HG03521 (cell line): ENCODE measurements at regions not wholly inside any gene's neighbourhood (a gene's known extent, or its start where the extent isn't known, plus 50 kb on each side); places are given as distances from the start of the nearest gene placed in this dataset.

ENCODE experiments used
- ATAC-seq: cut with Tn5 transposase; IDR thresholded peaks from one replicate; pipeline ENCODE4 v1.9.1; 2021; ENCODE audit warnings: mild to moderate bottlenecking, moderate library complexity; ENCODE audit not compliant: unreplicated experiment

DNA sequence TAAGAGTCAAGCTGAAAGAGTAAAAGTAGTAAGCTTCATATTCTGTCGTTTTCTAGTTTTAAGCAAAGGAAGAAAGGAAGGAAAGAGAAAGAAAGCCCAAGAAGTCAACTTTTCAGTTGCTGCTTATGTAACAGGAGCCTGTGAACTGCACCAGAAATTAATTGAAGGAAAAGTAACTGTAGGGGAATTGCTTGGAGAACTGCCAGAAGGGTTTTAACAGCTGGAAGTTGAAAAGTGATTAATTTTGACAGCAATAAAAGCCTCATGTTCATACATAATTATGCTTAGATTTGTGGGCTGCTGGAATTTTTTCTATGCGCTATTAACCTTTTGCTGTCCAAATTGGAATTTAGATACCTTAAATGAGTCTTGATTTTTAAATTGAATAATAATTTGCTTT lies 255.7 kb downstream of the ENC1 start:
- no peak for ATAC-seq

DNA sequence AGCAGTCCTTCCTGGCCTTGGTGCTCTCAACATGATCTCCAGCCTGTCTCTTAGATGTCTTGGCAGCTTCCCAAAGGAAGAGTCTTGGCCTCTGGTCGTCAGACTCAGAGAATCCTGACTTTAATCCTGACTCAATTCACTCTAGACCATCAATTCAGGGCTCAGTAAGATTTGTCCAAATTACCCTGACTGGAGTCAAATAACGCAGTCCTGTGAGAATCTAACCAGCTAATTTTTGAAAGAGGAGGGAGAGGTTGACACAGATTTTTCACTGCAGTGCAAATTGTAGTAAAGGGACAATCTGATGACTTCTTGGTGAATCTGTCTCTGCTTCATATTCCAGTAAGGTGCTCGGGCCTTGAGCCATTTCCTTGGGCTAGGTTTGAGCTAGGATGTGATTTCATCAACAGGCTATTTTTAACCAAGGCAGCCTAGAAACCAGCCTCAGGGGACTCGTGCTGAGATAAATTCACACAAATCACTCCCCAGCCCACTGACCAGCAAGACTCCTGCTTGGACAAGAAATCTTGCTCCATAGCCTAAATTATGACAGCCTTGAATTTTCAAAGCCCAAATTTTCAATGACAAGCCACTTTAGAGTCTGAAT lies 257.4 kb downstream of the ENC1 start:
- no peak for ATAC-seq

DNA sequence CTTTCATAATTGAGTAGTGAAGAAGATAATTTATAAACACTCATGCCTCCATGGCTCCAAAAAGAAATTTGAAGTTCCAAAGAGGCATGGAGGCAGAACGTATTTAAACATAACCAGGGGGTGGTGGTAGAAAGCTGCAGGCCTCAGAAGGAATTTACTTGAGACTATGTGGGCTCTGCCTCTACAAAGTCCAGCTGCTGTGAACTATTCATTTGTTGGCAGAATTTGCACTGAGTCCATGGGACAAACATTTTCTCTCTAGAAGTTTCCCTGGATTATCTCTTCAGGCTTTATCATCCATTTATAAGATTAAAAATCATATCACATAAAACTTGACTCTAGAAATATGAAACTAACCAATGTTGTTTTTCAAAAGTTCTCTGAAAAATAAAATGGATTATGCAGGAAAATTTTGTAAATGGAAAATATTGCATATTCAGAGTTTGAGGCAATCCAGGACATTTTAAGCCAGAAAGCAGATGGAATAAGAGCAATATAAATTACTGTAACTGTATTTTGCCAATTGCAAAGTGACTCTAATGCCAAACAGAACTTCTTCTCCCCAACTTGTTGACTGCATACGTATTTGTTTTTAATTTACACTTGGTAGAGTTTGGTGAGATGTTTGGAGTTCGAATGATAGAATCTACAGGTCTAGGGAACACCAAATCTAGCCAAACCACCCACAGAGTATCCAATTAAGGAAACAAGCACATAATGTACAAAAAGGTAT lies 258.2 kb downstream of the ENC1 start:
- no peak for ATAC-seq

DNA sequence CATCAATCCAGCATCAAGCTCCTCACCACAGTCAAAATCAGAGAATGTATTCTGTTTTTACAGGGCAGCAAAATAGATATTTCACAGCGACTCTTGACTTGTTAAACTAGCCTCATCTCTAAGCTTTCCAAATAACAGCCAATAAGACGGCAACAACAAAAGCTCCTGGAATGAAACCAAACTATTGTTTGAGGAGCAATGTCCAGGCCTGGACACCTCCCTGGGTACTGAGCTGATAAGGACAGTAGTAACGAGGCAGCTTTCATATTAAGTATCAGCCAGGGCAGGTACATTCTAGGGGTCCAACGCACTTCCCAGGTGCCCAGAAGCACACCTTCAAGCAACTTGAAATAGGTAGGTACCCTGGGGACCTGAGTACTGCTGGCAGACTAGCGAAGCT lies 260.3 kb downstream of the ENC1 start:
- no peak for ATAC-seq

DNA sequence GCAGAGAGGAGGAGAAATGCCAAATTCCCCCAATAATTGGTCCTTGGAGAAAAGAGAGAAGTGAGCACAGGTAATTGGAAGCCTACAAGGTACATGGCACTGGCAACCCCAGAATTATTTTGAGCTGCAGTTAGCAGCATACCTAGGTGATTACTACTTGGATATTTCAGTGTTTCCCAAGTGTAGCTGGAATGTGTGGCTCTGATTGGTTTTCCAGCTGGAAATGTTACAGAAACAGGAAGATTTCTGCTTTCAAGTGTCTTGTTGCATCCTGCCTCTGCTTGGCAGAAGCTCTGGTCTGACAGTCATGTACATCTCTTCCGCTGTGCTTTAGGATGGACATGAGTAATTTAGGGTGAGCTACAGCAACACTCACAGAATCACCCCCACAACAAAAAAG lies 262.1 kb downstream of the ENC1 start:
- no peak for ATAC-seq

DNA sequence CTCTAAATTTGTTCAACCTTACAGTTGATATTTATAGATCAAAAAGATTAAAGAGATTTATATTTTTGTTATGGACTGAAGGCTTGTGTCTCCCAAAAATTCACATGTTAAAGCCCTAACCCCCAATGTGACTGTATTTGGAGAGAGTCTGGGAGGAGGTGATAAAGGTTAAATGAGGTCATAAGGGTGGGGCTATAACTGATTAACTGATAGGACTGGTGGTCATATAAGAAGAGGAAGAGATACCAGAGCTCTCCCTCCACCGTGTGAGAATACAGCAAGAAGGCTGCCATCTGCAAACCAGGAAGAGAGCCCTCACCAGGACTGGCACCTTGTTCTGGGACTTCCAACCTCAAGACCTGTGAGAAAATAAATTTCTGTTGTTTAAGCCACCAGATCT lies 264.3 kb downstream of the ENC1 start:
- ATAC-seq: no peak

DNA sequence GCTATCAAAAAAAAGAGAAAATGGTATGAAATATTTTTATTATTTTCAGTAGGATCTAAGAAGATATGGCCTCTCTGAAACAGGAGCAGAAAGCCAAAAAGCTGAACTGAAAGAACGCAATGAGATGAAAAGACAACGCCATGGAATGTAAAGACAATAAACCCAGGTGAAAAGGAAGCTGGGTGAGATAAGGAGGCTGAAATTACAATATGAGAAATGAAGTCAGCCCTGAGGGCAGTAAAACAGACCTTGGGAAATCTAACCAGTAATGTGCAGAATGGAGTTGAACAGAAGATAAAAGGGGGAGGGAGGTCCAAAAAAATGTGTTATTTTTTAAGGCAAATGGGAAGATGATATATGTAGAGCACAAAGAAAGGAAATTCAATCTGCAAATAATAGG lies 265.3 kb downstream of the ENC1 start:
- no peak for ATAC-seq

DNA sequence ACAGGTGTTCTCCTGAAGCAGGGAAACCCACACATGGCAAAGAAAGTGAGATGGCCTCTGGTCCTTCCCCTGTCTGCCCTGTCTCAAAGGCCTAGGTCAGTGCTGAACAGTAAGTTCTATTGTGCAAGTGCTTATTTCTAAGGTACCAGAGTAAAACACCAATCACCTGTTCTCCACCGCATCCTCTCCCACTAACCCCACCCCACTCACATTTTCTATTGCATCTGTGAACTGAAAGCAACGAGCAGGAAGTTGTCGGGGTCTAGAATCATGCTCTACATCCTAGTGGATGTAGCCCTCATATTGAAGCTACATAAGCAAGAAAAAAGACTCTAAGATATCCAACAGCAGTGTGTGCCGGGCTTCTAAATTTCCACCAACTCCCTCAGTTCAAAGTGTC lies 265.9 kb downstream of the ENC1 start:
- no peak for ATAC-seq

DNA sequence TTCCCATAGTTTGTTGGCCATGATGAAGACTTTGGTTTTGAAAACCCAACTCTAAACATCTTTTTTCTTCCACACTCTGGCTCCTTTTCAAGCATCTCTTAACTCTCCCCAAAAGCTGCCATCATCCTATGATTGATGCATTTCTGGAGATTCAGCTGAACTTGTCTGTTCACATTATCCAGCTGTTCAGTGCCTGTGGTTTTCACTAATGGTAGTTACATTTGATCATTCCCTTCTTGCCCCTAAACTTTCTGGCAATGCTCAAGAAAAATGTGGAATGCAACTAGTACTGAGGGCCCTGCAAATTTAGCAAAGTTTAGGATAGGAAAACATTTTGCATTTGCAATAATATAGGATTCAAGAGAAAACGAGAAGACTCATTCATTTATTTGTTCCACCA lies 267.5 kb downstream of the ENC1 start:
- no peak for ATAC-seq

DNA sequence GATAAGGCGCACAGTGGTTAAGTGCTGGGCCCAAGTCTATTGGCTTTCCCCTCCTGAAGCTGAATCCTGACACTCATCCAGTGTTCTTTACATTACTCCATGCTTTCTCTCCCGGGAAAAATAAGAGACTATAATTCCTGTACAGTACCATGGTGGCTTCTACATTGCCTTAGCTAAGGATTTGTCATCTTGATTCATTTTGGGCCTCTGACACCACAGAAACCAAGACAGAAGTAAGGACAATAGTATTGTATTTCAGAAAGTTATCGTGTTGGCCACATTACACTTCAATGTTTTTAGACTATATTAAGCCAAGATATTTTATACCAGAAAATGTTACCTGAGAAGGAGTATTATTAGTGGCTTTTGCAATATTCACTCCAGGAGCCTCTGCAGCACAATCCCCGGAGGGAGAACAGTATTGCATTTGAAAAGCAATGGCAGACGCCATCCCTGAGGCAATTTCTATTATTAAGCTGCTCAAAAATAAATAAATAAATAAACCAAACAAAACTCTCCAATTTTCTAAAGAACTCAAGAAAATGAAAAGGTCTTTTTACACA lies 267.9 kb downstream of the ENC1 start:
- ATAC-seq: no peak

DNA sequence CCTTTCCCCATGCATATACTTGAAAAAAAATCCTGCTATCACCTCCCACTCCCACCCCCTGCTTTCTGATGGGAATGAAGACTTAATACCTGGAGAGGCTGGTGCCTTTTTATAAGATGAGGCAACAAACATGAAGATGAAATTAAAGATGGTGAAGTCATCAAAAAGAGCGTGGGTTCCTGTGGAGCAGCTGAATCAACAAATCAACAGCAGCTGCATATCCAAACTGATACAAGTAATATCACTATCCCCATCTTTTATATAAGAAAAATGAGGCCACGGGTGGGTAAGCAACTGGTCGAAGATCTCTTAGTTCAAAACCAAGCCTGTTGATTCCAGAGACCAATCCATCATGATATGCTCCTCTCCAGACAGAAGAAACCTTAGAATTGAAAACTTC lies 268.5 kb downstream of the ENC1 start:
- no peak for ATAC-seq

DNA sequence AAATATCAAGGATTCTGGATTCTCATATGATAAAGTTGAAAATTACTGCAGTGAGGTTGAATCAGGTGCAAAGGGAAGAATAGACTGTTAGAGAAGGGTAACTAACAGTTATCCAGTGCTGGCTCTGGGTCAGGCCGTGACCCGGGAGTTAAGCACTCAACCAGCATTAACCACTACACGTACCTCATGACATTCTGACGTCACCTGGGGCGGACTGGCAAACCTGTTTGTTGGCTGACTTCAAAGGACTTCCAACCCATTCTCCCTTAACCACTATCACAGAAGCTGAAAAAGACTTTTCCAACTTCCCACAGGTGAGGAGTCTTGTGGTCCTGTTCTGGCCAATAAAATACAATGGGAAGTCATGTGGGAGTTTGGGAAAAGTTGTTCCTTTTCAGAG lies 268.9 kb downstream of the ENC1 start:
- ATAC-seq: no peak

DNA sequence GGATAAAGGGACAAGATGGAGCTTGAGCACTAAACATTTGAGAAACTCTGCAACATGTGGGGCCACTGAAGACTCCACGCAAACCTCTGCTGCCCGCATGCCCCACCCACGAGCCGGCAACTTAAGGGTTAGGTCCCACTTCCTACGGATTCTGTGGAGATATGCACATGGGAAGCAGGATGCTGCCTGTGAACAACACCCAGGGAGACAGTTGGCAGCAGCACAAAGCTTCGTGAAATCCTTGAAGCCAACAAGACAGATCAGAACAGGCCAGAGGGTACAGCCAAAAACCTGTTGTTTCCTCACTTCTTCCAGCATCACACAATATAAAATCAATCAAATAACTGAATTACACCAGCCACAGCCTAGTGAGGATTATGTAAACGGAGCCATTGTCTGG lies 270.4 kb downstream of the ENC1 start:
- no peak for ATAC-seq

DNA sequence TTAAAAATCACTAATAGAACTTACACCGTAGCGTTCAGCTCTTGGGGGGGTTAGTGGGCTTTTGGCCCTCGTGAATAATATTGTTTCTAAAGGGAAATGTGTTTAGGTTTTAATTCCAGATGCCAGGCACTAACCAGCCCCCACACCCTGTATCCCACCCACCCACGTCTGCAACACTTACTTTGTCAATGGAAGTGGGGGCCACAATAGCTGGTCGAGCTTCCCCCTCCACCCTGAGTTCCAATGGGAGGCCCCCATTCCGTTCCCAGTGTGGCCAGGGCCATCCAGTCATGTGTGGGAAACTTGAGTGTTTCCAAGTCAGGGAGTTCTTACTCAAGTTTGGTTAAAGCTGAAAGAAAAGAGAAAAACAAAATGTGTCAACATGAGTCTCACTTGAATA lies 271.4 kb downstream of the ENC1 start:
- ATAC-seq: no peak

DNA sequence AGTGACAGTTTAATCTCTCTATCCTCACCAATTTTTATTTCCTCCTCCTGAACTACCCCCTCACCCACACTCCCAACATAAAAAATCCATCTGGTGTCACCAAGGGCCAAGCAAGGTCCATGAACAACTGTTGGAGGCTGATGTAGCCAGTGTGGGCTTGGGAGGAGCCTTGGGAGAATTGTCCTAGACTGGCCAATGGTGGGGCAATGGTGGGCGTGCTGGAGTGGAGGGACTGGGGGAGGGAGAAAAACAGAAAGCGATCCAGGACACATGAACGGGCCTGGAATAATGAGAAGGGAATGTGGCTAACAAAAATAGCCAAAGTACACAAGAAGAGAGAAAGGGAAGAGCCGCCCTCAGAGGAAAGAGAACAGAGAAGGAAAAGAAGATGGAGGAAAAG lies 272.6 kb downstream of the ENC1 start:
- ATAC-seq: no peak

DNA sequence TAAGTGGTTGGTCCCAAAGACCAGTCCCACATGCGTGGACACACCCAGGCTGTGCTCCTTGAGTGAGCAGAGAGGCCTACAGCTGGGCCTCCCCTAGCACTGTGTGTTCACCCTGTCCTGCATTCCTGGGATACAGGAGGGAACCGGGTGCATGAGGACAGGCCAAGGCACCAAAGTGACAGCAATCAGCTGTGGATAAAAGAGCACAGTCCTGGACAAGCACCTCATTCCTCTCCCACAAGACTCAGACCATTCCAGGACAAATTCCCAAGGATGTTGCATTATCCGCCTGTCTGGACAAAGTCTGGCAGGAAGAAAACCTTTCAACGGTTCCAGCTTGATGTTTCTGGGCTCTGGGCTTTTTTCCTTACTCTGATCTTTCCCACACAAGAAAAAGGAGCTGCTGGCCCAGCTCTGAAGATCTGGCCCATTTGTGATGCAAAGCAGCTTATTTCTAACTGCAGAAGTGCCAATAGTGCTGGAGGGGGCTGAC lies 273.2 kb downstream of the ENC1 start:
- ATAC-seq: no peak

DNA sequence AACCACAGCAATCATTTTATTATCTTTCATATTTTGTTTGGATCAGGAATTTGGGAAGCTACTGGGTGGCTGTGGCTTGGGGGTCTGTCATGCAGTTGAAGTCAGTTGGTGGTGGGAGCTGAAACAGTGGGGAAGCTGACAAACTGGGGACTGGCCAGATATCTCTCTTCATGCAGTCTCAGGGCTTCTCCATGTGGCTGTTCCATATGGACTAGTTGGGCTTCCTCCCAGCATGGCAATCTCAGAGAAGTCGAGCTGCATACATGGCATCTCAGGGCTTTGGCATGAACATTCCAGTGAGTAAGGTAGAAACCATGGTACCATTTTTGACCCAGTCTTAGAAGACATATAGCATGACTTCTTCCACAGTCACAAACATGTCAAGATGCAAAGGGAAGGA lies 274.8 kb downstream of the ENC1 start:
- no peak for ATAC-seq

DNA sequence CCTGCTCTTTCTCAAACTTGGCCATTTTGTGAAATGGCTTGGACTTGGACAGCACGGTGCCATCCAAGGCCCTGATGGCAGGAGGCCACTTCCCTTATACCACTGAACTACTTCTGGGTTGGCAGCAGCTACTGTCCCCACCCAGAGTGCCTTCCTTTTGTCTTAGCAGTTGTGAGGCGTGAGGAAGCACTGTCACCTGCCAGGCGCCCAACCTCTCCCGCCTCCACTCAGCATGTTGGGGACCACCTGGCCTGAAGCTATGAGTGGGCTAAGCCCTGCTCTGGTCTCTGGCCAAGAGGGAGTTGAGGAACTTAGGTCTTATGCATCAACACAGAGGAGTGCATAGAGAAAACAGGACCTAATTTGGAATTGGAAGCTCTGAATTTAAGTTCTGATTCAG lies 276.0 kb downstream of the ENC1 start:
- no peak for ATAC-seq

DNA sequence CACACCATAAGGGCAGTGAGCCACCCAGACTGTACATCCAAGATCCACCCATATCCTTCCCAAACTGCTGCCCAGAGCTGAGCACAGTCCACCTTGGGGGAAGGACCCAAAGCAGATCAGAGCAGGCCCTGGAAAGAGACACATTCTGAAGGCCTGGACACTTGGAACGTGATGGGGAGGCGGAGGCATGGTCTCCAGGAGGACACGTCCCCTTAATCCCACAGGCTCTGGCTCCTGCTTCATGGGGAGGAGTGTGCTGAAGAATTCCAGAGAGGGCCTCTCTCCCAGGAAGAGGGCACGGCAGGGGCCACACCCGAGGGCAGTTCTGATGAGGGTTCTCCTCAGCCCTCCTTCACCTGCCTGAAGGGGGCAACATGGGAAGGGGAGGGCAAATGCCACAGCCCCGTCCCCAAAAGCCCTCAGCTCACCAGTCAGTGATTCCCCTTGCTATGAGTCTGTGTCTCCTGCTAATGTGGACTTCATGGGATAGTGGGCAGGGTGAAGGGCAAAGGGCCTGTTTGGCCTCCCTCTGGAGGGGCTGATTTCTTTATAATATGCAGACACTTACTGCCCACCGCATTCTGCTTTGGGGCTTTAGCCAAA lies 276.8 kb downstream of the ENC1 start:
- ATAC-seq: no peak

DNA sequence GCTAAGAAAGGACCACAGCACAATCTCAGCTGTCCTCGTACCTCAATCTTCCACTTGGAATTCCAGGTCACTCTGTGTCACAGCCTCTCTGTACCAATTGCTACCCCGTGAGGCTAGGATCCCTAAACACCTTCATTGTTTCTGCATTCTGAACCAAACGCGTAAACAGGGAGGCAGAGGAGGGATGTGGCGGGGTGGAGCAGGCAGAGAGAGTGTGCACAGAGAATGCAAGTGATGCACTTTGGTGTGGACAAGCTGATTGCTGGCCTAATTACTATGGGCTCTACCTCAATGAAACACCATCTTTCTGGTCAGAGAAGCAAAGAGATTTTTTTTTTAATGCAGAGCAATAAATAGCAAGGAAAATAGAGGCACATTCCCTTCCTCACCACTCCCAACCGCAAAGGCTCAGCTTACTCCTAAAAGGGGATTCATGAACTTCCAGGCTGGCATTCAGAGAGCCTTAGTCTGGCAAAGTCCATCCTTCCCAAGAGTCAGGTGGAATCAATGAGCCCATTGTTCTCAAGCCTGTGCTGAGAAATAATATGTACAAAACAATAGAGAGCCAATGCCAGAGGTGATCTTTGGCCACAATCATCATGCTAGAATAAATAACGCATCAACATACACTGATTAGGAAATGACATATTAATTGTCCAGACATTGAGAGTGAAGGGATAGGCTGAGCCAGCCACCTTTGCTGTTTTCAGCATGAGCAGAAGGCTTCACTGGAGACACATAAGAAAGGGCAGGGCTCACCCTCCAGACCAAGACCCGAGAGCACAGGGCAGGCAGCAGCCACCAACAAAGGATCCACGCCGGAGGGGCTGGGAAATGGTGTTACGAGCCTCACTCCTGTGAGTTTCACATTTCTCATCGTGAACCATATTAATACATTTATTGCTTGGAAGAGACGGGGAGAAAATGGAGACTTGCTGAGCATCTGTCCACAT lies 278.8 kb downstream of the ENC1 start:
- no peak for ATAC-seq
